GM23338 (cell line): ENCODE measurements at regions not wholly inside any gene's neighbourhood (a gene's known extent, or its start where the extent isn't known, plus 50 kb on each side); places are given as distances from the start of the nearest gene placed in this dataset.

Experiments used
- ATAC-seq: fragments of 200-7000 bp; cut with Tn5 transposase; 3 replicates; pipeline ENCODE4 v1.9.1; 2020
- DNase-seq: peaks from one replicate; pipeline ENCODE4 v3.0.0-alpha.2; 2015; ENCODE audit warnings: low spot score
- H2AFZ ChIP-seq: fragments of 200-600 bp; sonication (generic); 2 replicates; pipeline ENCODE4 v1.8.0; 2016; ENCODE audit warnings: antibody characterized with exemption, mild to moderate bottlenecking, moderate library complexity
- H3F3A ChIP-seq: fragments of 200-600 bp; sonication (generic); replicated peaks from 2 replicates; pipeline ENCODE4 v1.8.0; 2017; ENCODE audit warnings: antibody characterized with exemption, mixed run types, low read depth
- H3K27ac ChIP-seq: fragments of 200-600 bp; sonication (generic); 2 replicates; pipeline ENCODE4 v1.6.1; 2016; ENCODE audit warnings: low read depth
- H3K27me3 ChIP-seq: fragments of 200-600 bp; sonication (generic); 2 replicates; pipeline ENCODE4 v1.8.0; 2016; ENCODE audit warnings: mild to moderate bottlenecking, mixed run types, moderate library complexity; ENCODE audit not compliant: insufficient read depth
- H3K36me3 ChIP-seq: fragments of 200-600 bp; sonication (generic); 2 replicates; pipeline ENCODE4 v1.8.0; 2016; ENCODE audit warnings: mild to moderate bottlenecking; ENCODE audit not compliant: insufficient read depth
- H3K4me1 ChIP-seq: fragments of 200-600 bp; sonication (generic); 2 replicates; pipeline ENCODE4 v1.8.0; 2016; ENCODE audit warnings: mild to moderate bottlenecking, moderate library complexity; ENCODE audit not compliant: insufficient read depth
- H3K4me2 ChIP-seq: fragments of 200-600 bp; sonication (generic); 2 replicates; pipeline ENCODE4 v1.7.1; 2017; ENCODE audit warnings: mixed run types
- H3K4me3 ChIP-seq: fragments of 200-600 bp; sonication (generic); 2 replicates; pipeline ENCODE4 v1.6.1; 2016; ENCODE audit warnings: mixed run types
- H3K79me2 ChIP-seq: fragments of 200-600 bp; sonication (generic); replicated peaks from 2 replicates; pipeline ENCODE4 v1.8.0; 2017; ENCODE audit warnings: mild to moderate bottlenecking; ENCODE audit not compliant: insufficient read depth
- H3K9me2 ChIP-seq: fragments of 200-600 bp; sonication (generic); 2 replicates; pipeline ENCODE4 v1.8.0; 2017; ENCODE audit not compliant: insufficient read depth
- H4K20me1 ChIP-seq: fragments of 200-600 bp; sonication (generic); replicated peaks from 2 replicates; pipeline ENCODE4 v1.8.0; 2017; ENCODE audit warnings: mild to moderate bottlenecking; ENCODE audit not compliant: insufficient read depth
- H3K27ac Mint-ChIP-seq: 2 replicates; pipeline ENCODE4 v1.8.0; 2020; ENCODE audit warnings: inconsistent platforms, mild to moderate bottlenecking, moderate library complexity, mixed read lengths
- H3K27me3 Mint-ChIP-seq: 3 replicates; pipeline ENCODE4 v1.8.0; 2022; ENCODE audit warnings: low read depth, mild to moderate bottlenecking, moderate library complexity, mixed read lengths, inconsistent platforms; ENCODE audit not compliant: insufficient read depth, poor library complexity
- H3K36me3 Mint-ChIP-seq: 3 replicates; pipeline ENCODE4 v1.8.0; 2021; ENCODE audit warnings: low read depth, mild to moderate bottlenecking, inconsistent platforms, moderate library complexity, mixed read lengths
- H3K4me1 Mint-ChIP-seq: 3 replicates; pipeline ENCODE4 v1.8.0; 2020; ENCODE audit warnings: mild to moderate bottlenecking, inconsistent platforms, mixed read lengths
- H3K4me3 Mint-ChIP-seq: 3 replicates; pipeline ENCODE4 v1.8.0; 2021; ENCODE audit warnings: moderate library complexity, mild to moderate bottlenecking, inconsistent platforms, mixed read lengths
- H3K9me3 Mint-ChIP-seq: 3 replicates; pipeline ENCODE4 v1.8.0; 2020; ENCODE audit warnings: moderate library complexity, mild to moderate bottlenecking, inconsistent platforms, mixed read lengths
- CREB1 ChIP-seq: fragments of 250-450 bp; sonication (Bioruptor Pico); IDR thresholded peaks from 2 replicates; pipeline ENCODE4 v1.5.0; 2020; ENCODE audit warnings: low read depth, mild to moderate bottlenecking, moderate library complexity
- ETS1 ChIP-seq: IDR thresholded peaks from 2 replicates; pipeline ENCODE4 v1.6.1; 2016; ENCODE audit warnings: antibody characterized with exemption
- EZH2 ChIP-seq: fragments of 200-600 bp; sonication (generic); IDR thresholded peaks from one replicate; pipeline ENCODE4 v1.8.0; 2017; ENCODE audit warnings: antibody characterized with exemption, mild to moderate bottlenecking, low read depth; ENCODE audit not compliant: unreplicated experiment
- EZH2phosphoT487 ChIP-seq: fragments of 200-600 bp; sonication (generic); IDR thresholded peaks from one replicate; pipeline ENCODE4 v1.8.1; 2018; ENCODE audit warnings: antibody characterized with exemption; ENCODE audit not compliant: unreplicated experiment
- JUNB ChIP-seq: IDR thresholded peaks from one replicate; pipeline ENCODE4 v1.6.1; 2016; ENCODE audit warnings: antibody characterized with exemption; ENCODE audit not compliant: unreplicated experiment
- NANOG ChIP-seq: IDR thresholded peaks from 2 replicates; pipeline ENCODE4 v1.6.1; 2016; ENCODE audit warnings: antibody characterized with exemption, borderline replicate concordance
- POLR2AphosphoS5 ChIP-seq: IDR thresholded peaks from 2 replicates; pipeline ENCODE4 v1.6.1; 2016; ENCODE audit warnings: antibody characterized with exemption, low read depth
- REST ChIP-seq: IDR thresholded peaks from one replicate; pipeline ENCODE4 v1.6.1; 2018; ENCODE audit warnings: antibody characterized with exemption; ENCODE audit not compliant: unreplicated experiment
- STAT1 ChIP-seq: IDR thresholded peaks from one replicate; pipeline ENCODE4 v1.6.1; 2016; ENCODE audit warnings: antibody characterized with exemption; ENCODE audit not compliant: unreplicated experiment
- ZNF114 ChIP-seq: fragments of 250-450 bp; sonication (Bioruptor Pico); IDR thresholded peaks from 2 replicates; pipeline ENCODE4 v1.5.0; 2020; ENCODE audit warnings: mild to moderate bottlenecking, moderate library complexity
- TF ChIP-seq, protein P1 (sequence below), 2 experiments: fragments of 200-600 bp in 1 of 2; sonication (generic) in 1 of 2; conservative IDR thresholded peaks; 2 replicates each; pipeline versions ENCODE4 v1.5.1 to v1.6.1; 2016 to 2017; ENCODE audit warnings: antibody characterized with exemption in 2 of 2, low read depth in 2 of 2, mild to moderate bottlenecking in 2 of 2, moderate library complexity in 1 of 2

- Mint-ChIP-seq H3K4me3 (no peak overlapping the region), H3K36me3 (peaks cover 17% of the 10 kb centered on the region), H3K9me3 (peaks cover 38% of the 10 kb centered on the region), H3K4me1 (no peaks in the 10 kb centered on the region), H3K27ac (no peak overlapping the region), H3K27me3 (peaks cover 1% of the 10 kb centered on the region)
- DNase-seq (no peak), ATAC-seq (no peak)
- H4K20me1 ChIP-seq, result no peaks in the 10 kb centered on the region
- no peak overlapping the region for H2AFZ ChIP-seq
- no peak overlapping the region for H3K4me2 ChIP-seq
- H3K27me3 ChIP-seq, result no peaks in the 10 kb centered on the region
- H3K9me2 ChIP-seq, result no peaks in the 10 kb centered on the region
- no peak overlapping the region for H3K4me3 ChIP-seq
- H3K79me2 ChIP-seq, result no peaks in the 10 kb centered on the region
- no peaks in the 10 kb centered on the region for H3K36me3 ChIP-seq
- no peaks in the 10 kb centered on the region for H3K4me1 ChIP-seq
- no peaks in the 10 kb centered on the region for H3F3A ChIP-seq
- TF ChIP-seq POLR2AphosphoS5 (no peak), STAT1 (no peak), ETS1 (no peak)
- H3K27ac ChIP-seq, result no peak overlapping the region
These were observed 95.4 kb upstream of the GUCA2B start for GRCh38 chr1:42057800-42058199.

- TF ChIP-seq JUNB, result no peak
- TF ChIP-seq STAT1, result no peak
- no peak for TF ChIP-seq EZH2phosphoT487
- TF ChIP-seq ZNF114 (CRISPR knock-in tag), result no peak
- no peak for TF ChIP-seq POLR2AphosphoS5
- TF ChIP-seq ETS1, result no peak
- no peak for TF ChIP-seq CREB1 (CRISPR knock-in tag)
- TF ChIP-seq NANOG, result no peak
- no peak for TF ChIP-seq EZH2
- no peaks in the 10 kb centered on the region for H3K79me2 ChIP-seq
- no peak for ATAC-seq
- H3K27ac Mint-ChIP-seq, result no peak overlapping the region
- H3K4me3 ChIP-seq, result no peak overlapping the region
- H3K9me2 ChIP-seq, result no peaks in the 10 kb centered on the region
- no peak overlapping the region for H3K4me3 Mint-ChIP-seq
- H3K4me1 Mint-ChIP-seq, result no peaks in the 10 kb centered on the region
- H3K36me3 ChIP-seq, result no peaks in the 10 kb centered on the region
- H3K4me1 ChIP-seq, result no peaks in the 10 kb centered on the region
- H3K36me3 Mint-ChIP-seq, result peaks cover 17% of the 10 kb centered on the region
- H3K4me2 ChIP-seq, result no peak overlapping the region
- H3F3A ChIP-seq, result no peaks in the 10 kb centered on the region
- no peak for DNase-seq
- peaks cover 38% of the 10 kb centered on the region for H3K9me3 Mint-ChIP-seq
- no peak overlapping the region for H2AFZ ChIP-seq
- no peaks in the 10 kb centered on the region for H3K27me3 ChIP-seq
- H4K20me1 ChIP-seq, result no peaks in the 10 kb centered on the region
- peaks cover 1% of the 10 kb centered on the region for H3K27me3 Mint-ChIP-seq
- no peak overlapping the region for H3K27ac ChIP-seq
These were observed 96.8 kb upstream of the GUCA2B start for GRCh38 chr1:42056460-42056859.

DNA sequence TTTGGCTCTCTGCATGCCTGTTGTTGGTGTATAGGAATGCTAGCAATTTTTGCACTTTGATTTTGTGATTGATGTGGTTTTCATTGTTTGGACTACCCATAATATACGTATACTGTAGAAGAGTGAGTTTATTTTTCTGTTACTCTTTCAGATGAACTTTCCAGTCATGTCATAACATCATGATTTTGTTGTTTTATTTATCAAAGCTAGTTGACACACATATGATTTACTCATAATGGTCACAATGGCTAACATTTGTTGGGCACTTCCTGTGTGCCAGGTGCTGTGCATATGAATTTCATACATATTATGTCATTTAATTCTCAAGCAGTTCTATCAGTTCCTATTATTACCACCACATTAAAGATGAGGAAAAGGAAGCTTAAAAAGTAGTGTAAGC lies 98.1 kb upstream of the GUCA2B start:
- H3K27ac Mint-ChIP-seq, result no peak overlapping the region
- Histone ChIP-seq H3K9me2 (no peaks in the 10 kb centered on the region), H2AFZ (no peak overlapping the region), H3K27me3 (no peaks in the 10 kb centered on the region), H3F3A (no peaks in the 10 kb centered on the region), H3K4me1 (no peaks in the 10 kb centered on the region), H3K36me3 (no peaks in the 10 kb centered on the region), H3K4me2 (no peak overlapping the region), H3K27ac (no peak overlapping the region), H3K4me3 (no peak overlapping the region), H3K79me2 (no peaks in the 10 kb centered on the region), H4K20me1 (no peaks in the 10 kb centered on the region)
- H3K27me3 Mint-ChIP-seq, result peaks cover 1% of the 10 kb centered on the region
- ATAC-seq, result no peak
- H3K4me1 Mint-ChIP-seq, result no peaks in the 10 kb centered on the region
- peaks cover 38% of the 10 kb centered on the region for H3K9me3 Mint-ChIP-seq
- H3K4me3 Mint-ChIP-seq, result no peak overlapping the region
- no peak for DNase-seq
- peaks cover 17% of the 10 kb centered on the region for H3K36me3 Mint-ChIP-seq
- TF ChIP-seq, protein P1, sequence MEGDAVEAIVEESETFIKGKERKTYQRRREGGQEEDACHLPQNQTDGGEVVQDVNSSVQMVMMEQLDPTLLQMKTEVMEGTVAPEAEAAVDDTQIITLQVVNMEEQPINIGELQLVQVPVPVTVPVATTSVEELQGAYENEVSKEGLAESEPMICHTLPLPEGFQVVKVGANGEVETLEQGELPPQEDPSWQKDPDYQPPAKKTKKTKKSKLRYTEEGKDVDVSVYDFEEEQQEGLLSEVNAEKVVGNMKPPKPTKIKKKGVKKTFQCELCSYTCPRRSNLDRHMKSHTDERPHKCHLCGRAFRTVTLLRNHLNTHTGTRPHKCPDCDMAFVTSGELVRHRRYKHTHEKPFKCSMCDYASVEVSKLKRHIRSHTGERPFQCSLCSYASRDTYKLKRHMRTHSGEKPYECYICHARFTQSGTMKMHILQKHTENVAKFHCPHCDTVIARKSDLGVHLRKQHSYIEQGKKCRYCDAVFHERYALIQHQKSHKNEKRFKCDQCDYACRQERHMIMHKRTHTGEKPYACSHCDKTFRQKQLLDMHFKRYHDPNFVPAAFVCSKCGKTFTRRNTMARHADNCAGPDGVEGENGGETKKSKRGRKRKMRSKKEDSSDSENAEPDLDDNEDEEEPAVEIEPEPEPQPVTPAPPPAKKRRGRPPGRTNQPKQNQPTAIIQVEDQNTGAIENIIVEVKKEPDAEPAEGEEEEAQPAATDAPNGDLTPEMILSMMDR (conservative IDR thresholded peaks at IDR 0.05; ENCODE audit: low read depth in 2 of 2), result no peak
- TF ChIP-seq JUNB (no peak), REST (no peak), EZH2phosphoT487 (no peak), POLR2AphosphoS5 (no peak), ZNF114 (CRISPR knock-in tag) (no peak)
